DND-41 (cell line): ENCODE measurements at regions not wholly inside any gene's neighbourhood (a gene's known extent, or its start where the extent isn't known, plus 50 kb on each side); places are given as distances from the start of the nearest gene placed in this dataset.

Source experiments
- ATAC-seq: fragments of 200-7000 bp; cut with Tn5 transposase; 3 replicates; pipeline ENCODE4 v1.9.1; 2021; ENCODE audit warnings: low read depth; ENCODE audit not compliant: insufficient read depth
- DNase-seq: peaks from one replicate; pipeline ENCODE4 v3.0.0-alpha.2; 2020
- H2AFZ ChIP-seq: 2 replicates; pipeline ENCODE4 v1.6.0; 2012; ENCODE audit warnings: low read depth, low read length
- H3K27ac ChIP-seq: 2 replicates; pipeline ENCODE4 v1.5.1; 2012; ENCODE audit warnings: low read length, inconsistent platforms
- H3K27me3 ChIP-seq: fragments of 200-600 bp; sonication (generic); 2 replicates; pipeline ENCODE4 v1.6.0; 2012; ENCODE audit warnings: low read length, mild to moderate bottlenecking, inconsistent platforms; ENCODE audit not compliant: insufficient read depth, poor library complexity
- H3K36me3 ChIP-seq: 2 replicates; pipeline ENCODE4 v1.5.1; 2012; ENCODE audit warnings: low read length, inconsistent platforms; ENCODE audit not compliant: insufficient read depth
- H3K4me1 ChIP-seq: 2 replicates; pipeline ENCODE4 v1.5.1; 2012; ENCODE audit warnings: mild to moderate bottlenecking, low read length; ENCODE audit not compliant: insufficient read depth
- H3K4me2 ChIP-seq: 2 replicates; pipeline ENCODE4 v1.6.0; 2012; ENCODE audit warnings: mild to moderate bottlenecking, moderate library complexity, low read length, inconsistent platforms; ENCODE audit not compliant: insufficient read depth
- H3K4me3 ChIP-seq, 2 experiments: fragments of 200-600 bp in 1 of 2; shearing (Covaris generic) in 1 of 2; 2 replicates each; pipeline ENCODE4 v1.5.1; 2012 to 2016; ENCODE audit warnings: inconsistent platforms in 2 of 2, low read length in 2 of 2, mild to moderate bottlenecking in 2 of 2, low read depth in 1 of 2, moderate library complexity in 1 of 2
- H3K79me2 ChIP-seq: 2 replicates; pipeline ENCODE4 v1.6.0; 2012; ENCODE audit warnings: low read length, inconsistent platforms; ENCODE audit not compliant: insufficient read depth
- H3K9ac ChIP-seq: 2 replicates; pipeline ENCODE4 v1.6.0; 2012; ENCODE audit warnings: low read depth, mild to moderate bottlenecking, inconsistent platforms, low read length, moderate library complexity
- H3K9me3 ChIP-seq: 2 replicates; pipeline ENCODE4 v1.5.1; 2012; ENCODE audit warnings: low read length, moderate library complexity, mild to moderate bottlenecking, inconsistent platforms; ENCODE audit not compliant: insufficient read depth, severe bottlenecking
- H4K20me1 ChIP-seq: 2 replicates; pipeline ENCODE4 v1.6.0; 2012; ENCODE audit warnings: low read length; ENCODE audit not compliant: insufficient read depth
- EZH2 ChIP-seq: IDR thresholded peaks from 3 replicates; pipeline ENCODE4 v1.6.1; 2012; ENCODE audit warnings: borderline replicate concordance, low read depth, mild to moderate bottlenecking, moderate library complexity, low read length, inconsistent platforms; ENCODE audit not compliant: severe bottlenecking
- TF ChIP-seq, protein P1 (sequence below): IDR thresholded peaks from 2 replicates; pipeline ENCODE4 v1.5.1; 2012; ENCODE audit warnings: borderline replicate concordance, low read length, moderate library complexity, mild to moderate bottlenecking; ENCODE audit not compliant: poor library complexity, severe bottlenecking; ENCODE audit errors: extremely low read depth

DNA sequence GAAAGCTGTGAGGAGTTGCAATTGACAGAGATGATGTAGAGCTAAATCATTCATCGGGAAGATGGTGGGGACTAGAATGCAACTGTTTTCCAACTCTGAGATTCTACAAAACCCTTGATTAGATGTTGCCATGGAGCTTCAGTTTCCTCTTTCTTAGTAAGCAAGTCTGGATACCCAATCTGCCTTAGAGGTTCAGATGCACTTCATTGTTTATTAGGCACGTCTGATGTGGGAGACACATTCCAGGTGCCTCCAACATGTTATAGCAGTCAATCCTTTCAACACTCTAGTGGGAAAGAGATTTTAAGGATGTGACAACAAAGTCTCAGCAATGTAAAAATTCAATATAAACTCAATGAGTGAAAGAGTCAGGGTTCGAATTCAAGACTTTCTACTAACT lies 291.3 kb upstream of the PHYHIPL start:
- H4K20me1 ChIP-seq = no peaks in the 10 kb centered on the region
- H3K4me1 ChIP-seq = no peaks in the 10 kb centered on the region
- no peak overlapping the region for H2AFZ ChIP-seq
- no peaks in the 10 kb centered on the region for H3K9me3 ChIP-seq
- TF ChIP-seq, protein P1, sequence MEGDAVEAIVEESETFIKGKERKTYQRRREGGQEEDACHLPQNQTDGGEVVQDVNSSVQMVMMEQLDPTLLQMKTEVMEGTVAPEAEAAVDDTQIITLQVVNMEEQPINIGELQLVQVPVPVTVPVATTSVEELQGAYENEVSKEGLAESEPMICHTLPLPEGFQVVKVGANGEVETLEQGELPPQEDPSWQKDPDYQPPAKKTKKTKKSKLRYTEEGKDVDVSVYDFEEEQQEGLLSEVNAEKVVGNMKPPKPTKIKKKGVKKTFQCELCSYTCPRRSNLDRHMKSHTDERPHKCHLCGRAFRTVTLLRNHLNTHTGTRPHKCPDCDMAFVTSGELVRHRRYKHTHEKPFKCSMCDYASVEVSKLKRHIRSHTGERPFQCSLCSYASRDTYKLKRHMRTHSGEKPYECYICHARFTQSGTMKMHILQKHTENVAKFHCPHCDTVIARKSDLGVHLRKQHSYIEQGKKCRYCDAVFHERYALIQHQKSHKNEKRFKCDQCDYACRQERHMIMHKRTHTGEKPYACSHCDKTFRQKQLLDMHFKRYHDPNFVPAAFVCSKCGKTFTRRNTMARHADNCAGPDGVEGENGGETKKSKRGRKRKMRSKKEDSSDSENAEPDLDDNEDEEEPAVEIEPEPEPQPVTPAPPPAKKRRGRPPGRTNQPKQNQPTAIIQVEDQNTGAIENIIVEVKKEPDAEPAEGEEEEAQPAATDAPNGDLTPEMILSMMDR = no peak
- no peak overlapping the region for H3K4me2 ChIP-seq
- no peak for DNase-seq
- H3K27me3 ChIP-seq = no peaks in the 10 kb centered on the region
- no peak overlapping the region for H3K27ac ChIP-seq
- no peak overlapping the region for H3K9ac ChIP-seq
- H3K36me3 ChIP-seq = no peaks in the 10 kb centered on the region
- H3K79me2 ChIP-seq = no peaks in the 10 kb centered on the region
- H3K4me3 ChIP-seq = no peak overlapping the region
- no peak for ATAC-seq

DNA sequence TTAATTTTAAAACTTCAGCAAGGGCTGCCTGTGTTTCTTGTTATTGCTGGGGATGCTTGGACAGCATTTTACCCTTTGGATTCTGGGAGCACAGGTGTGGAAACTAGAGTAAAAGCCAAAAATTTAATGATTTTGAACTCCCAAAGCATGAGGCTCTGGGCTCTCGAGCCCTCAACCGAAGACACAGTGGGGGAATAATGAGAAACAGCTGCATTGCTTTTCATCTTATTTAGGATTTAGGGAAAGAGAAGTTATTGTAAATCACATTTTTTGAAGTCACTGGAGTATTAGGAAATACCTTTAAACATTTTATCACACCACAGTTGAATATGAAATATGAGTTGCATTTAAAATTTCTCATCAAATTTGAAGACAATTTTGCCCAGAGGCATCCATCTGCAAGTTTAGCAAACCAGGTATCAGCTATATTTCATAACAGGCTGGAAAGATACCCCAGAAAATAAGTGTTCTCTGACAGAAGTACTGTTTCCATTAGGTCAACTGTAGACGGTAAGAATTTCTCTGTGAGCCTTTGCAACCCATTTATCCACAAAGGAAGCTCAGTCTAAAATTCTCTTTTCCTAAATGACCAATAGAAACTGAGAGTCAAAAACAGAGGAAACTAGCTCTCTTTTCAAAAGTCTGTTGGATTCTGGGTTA lies 290.6 kb upstream of the PHYHIPL start:
- no peaks in the 10 kb centered on the region for H3K4me1 ChIP-seq
- H3K4me2 ChIP-seq = no peak overlapping the region
- no peaks in the 10 kb centered on the region for H3K79me2 ChIP-seq
- H3K4me3 ChIP-seq = no peak overlapping the region
- no peak overlapping the region for H3K27ac ChIP-seq
- no peaks in the 10 kb centered on the region for H3K9me3 ChIP-seq
- ATAC-seq (no peak), DNase-seq (no peak)
- H2AFZ ChIP-seq = no peak overlapping the region
- H3K36me3 ChIP-seq = no peaks in the 10 kb centered on the region
- no peak overlapping the region for H3K9ac ChIP-seq
- no peaks in the 10 kb centered on the region for H4K20me1 ChIP-seq
- H3K27me3 ChIP-seq = no peaks in the 10 kb centered on the region
- TF ChIP-seq, protein P1 = no peak
- TF ChIP-seq EZH2 = no peak

DNA sequence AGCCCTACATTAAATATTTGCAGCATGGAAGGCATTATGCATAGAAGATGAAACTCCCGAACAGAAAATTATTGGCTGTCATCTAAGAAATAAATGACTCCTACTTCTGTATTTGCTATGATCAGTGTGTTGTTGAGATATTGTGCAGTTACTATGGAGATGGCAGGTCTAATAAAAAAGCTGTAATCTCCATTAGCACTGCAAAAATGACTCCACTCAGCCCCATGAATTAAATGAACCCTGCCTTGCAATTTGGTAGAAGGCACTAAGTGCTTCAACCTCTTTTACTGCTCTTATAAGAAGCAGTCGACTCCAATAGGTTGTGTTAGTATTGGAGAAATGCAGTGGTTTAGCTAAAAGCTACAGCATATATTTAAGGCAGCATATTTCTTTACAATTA lies 290.0 kb upstream of the PHYHIPL start:
- Histone ChIP-seq H2AFZ (no peak overlapping the region), H4K20me1 (no peaks in the 10 kb centered on the region), H3K9ac (no peak overlapping the region), H3K4me1 (no peaks in the 10 kb centered on the region), H3K27ac (no peak overlapping the region), H3K4me3 (no peak overlapping the region), H3K4me2 (no peak overlapping the region), H3K36me3 (no peaks in the 10 kb centered on the region), H3K79me2 (no peaks in the 10 kb centered on the region), H3K9me3 (no peaks in the 10 kb centered on the region), H3K27me3 (no peaks in the 10 kb centered on the region)
- no peak for DNase-seq
- ATAC-seq = no peak
- TF ChIP-seq, protein P1 = no peak
- no peak for TF ChIP-seq EZH2

DNA sequence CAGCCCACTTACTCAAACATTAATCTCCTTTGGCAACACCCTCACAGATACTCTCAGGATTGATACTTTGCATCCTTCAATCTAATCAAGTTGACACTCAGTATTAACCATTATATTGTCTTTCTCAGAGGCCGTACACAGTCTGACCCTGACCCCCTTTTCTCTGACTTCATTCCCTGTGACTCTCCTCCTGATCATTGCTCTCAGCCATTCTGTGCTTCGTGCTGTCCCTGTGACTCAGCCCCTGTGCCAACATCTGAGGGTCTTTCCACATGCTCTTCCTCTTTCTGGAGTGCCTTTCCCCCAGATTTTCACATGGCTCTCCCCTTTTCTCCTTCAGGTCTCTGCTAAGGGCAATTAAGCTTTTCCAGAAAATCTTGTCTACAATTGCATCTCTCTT lies 289.0 kb upstream of the PHYHIPL start:
- Histone ChIP-seq H3K9me3 (no peaks in the 10 kb centered on the region), H3K4me1 (no peaks in the 10 kb centered on the region), H3K27ac (no peak overlapping the region), H2AFZ (no peak overlapping the region), H4K20me1 (no peaks in the 10 kb centered on the region), H3K27me3 (no peaks in the 10 kb centered on the region), H3K9ac (no peak overlapping the region), H3K4me2 (no peak overlapping the region), H3K36me3 (no peaks in the 10 kb centered on the region), H3K4me3 (no peak overlapping the region), H3K79me2 (no peaks in the 10 kb centered on the region)
- no peak for DNase-seq
- TF ChIP-seq, protein P1 = no peak
- no peak for TF ChIP-seq EZH2
- ATAC-seq = no peak
